ENCODE measurements at regions not wholly inside any gene's neighbourhood (a gene's known extent, or its start where the extent isn't known, plus 50 kb on each side); places are given as distances from the start of the nearest gene placed in this dataset.

GRCh38 chr4:25547343-25547742 lies 108.3 kb upstream of the SLC34A2 start:
- TF ChIP-seq CTCF (conservative IDR thresholded peaks at IDR 0.05; ENCODE audit: low read depth in 2 of 2) = no peak
- no peak for TF ChIP-seq EZH2 (IDR thresholded peaks at IDR 0.05; ENCODE audit: low read depth, unreplicated experiment)
- no peak for TF ChIP-seq POLR2AphosphoS5 (IDR thresholded peaks at IDR 0.05; ENCODE audit: low read depth)
- TF ChIP-seq EZH2phosphoT487 (IDR thresholded peaks at IDR 0.05; ENCODE audit: unreplicated experiment) = no peak
- TF ChIP-seq REST (IDR thresholded peaks at IDR 0.05; ENCODE audit: unreplicated experiment) = no peak
- TF ChIP-seq NANOG (IDR thresholded peaks at IDR 0.05; ENCODE audit: borderline replicate concordance) = no peak
- TF ChIP-seq CREB1 (CRISPR knock-in tag; IDR thresholded peaks at IDR 0.05; ENCODE audit: low read depth) = no peak
- TF ChIP-seq STAT1 (IDR thresholded peaks at IDR 0.05; ENCODE audit: unreplicated experiment) = no peak
